ENCODE measurements at regions not wholly inside any gene's neighbourhood (a gene's known extent, or its start where the extent isn't known, plus 50 kb on each side); places are given as distances from the start of the nearest gene placed in this dataset.

DNA sequence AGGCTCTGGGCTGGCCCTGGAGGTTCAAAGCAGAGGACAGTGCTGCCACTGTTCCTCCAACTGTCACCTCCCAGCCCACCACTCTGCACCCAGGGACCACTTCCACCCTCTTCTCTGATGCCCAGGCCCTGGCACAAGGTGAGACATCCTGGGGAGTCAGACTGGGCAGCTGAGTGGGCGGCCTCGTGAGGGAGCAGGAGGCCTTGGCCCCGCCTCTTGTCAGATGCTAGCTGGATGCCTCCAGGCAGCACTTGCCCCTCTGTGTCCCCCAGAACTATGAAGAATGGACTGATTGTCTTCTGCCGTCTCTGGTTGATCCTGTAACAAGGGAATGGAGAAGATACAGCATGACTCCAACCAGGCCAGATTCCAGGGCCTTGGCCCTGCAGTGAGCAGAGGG lies 191.0 kb upstream of the LINGO1 start:
- DNase-seq (ENCODE audit: low read depth), result no peak

DNA sequence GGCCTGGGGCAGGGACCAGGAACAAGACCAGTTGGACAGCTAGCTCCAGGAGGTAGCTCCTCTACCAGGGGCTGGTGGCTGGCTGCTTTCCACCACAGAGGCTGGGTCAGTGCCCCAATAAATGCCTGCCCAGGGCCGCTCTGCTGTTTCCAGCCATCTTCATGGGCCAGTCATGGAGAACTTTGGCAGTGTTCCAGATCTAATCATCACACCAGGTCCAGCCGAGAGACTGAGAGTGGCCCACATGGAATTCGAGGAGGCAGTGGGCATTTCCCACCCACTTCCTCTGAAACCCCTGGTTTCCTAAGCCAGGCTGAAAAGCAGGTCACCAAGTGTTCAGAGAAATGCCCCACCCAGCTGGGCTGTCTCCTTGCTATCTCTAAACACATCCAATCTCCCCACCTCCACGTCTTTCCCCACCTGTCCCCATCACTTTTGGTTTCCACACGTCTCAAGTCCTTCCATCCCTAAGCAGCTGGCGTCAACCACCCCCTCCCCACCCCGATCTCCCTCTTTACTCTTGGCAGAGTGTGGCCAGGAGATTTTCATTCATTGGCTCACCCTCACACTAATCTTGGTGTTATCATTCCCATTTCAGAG lies 190.0 kb upstream of the LINGO1 start:
- DNase-seq (ENCODE audit: low read depth), result no peak

DNA sequence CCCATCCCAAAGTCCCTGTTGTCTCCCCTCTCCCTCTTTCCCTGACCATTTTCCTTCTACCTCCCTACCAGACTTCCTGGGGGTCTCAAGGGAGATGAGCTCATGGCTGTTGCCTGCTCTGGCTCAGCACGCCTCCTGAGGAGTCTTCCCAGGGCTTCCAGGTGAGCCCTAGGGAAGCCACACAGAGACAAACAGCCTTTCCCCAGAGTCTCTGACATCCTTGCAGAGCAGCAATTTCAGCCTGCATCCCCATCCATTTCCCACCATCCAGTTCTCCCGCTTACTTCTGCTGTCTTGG lies 189.2 kb upstream of the LINGO1 start:
- no peak for DNase-seq (ENCODE audit: low read depth)

DNA sequence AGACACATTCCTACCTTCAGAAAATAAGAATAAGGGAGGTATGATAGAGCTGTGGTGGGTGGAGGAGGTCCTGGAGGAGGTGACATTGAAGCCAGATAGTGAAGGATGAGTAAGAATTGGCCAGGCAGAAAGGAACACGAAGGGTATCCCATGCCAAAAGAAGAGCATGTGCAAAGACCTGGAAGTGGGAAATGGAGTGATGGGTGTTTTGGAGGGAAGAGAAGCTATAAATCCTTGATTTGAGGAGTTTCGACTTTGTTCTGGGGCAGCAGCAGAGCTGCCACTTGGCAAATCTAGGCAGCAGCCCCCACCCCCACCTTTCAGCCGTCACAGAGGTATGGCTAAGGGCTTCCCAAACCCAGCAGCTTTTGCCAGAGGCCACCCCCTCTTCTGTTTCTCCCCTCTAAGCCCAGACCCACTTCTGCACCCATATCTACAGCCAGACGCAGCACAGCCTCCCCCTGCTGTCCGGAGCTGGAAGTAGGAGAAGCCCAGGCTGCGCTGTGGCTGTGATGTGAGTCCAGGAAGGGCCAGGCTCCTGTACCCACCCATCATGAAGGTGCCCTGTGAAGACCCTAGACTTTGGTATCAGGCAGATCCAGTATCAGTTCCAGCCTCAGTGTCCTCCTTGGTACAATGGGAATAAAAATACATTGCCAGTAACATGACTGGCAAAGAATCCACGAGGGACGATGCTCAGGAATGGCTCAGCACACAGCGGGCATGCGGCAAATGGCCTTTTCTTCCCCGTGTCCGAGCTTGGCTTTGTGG lies 188.7 kb upstream of the LINGO1 start:
- peak; percentile 54 for DNase-seq (ENCODE audit: low read depth)

DNA sequence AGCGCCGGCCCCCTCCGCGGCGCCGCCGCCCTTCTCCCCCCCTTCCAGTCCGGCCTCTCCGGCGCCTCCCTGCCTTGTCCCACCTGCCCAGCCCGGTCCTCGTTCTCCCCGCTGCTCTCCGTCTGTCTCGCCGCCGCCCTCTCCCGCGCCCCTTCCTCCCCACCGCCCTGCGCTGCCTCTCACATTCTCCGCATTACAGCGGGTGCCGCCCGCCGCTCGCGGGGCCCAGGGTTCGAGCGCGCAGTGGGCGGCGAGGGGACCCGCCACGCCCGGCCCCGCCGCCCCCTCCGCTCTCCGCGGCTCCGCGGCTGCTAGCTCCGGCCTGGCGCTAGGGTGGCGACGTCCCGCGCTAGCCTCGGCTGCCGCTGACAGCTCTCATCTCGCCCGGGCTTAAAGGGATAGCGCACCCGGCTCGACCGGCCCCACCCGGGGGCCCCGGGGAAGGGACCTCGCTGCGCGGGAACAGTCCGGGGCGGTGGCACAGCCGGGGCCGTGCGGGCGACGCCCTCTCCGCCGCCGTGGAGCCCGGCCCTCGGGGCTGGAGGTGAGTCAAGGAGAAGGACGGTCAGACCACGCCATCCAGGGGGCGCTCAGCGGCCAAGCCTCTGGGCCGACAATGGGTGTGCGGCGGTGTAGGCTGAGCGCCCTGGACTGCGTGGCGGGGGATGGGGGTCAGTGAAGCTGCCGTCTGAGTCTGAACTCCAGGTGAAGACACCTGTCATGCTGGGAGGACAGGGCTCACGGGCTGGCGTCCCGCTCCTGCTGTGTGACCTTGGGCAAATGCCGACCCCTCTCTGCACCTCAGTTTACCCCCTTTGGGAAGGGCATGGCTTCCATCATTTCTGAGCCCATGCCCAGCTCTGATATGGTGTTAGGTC lies 187.4 kb upstream of the LINGO1 start:
- DNase-seq (ENCODE audit: low read depth), result no peak

DNA sequence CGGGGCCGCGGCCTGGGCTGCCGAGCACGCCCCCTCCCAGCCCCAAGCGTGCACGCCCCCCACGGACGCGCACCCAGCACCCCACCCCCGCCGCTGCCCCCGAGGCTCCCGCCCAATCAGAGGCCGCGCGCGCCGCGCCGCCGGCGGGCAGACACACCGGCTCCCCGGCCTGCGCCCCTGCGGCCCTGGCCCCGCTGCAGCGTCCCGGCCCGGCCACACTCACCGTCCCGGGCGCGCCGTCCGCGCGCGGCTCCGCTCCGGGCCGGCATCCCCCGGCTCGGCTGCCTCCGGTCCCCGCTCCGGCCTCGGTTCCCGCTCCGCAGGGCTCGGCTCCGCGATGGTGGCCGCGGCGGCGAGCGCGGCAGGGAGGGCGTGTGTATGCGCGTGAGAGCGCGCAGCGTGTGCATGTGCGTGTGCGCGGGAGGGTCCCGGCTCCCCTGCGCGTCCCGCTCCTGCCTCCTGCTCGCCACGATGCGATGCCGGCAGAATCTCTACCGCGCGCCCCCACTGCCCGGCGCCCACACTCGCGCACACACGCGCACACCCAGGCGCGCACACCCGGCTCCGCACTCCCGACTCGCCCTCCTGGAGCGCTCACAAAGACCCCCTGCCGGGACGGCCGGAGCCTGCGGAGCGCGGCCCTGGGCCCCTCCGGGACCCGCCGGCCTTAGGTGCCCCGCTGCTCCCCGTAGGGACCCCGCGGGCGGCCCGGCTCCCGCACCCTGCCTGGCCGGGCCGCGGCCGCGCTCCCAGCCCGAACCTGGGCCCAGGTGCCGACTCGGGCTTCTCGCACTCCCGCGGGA lies 186.5 kb upstream of the LINGO1 start:
- no peak for DNase-seq (ENCODE audit: low read depth)

DNA sequence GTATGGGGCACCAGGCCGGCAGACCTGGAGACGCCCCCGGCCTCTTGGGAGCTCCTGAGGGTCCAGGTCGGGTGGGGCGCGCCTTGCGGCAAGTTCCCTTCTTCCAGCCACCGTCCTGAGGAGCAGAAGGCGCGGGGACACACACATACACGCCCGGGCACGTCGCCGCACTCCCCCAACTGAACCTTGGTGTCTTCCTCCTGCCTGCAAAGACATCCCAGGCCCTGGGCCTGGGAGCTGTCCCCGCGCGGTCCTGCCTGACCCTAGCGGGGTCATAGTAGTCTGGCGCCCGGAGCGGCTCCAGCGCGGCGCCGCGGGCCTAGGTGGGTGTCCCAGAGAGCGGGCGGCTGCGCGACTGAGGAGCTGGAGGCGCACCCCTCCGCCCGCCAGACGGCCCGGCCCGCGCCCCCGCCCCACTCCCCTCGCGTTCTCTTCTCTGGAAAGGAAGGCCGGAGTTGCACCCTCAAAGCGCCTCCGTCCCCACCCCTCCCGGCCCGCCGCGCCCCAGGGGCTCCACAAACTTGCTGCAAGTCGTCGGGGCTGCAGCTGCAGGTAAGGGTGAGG lies 185.9 kb upstream of the LINGO1 start:
- no peak for DNase-seq (ENCODE audit: low read depth)

DNA sequence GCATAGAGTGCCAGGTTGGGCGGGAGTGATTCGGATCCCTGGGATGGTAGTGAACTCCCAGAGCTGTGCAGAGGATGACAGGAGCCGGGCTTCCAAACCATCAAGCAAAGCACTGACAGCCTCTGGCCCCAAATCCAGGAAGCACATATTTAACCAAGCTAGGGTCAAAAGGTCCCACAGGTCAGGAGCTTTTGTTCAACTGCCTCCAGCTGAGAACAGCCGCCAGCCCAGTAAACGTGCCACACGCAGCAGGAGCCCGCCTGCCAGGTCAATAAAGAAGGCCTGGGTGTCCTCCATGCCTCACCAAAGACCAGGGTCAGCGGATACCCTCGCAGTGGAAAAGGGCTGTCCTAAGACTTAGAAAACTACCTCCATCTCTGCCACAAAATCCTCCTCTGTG lies 184.7 kb upstream of the LINGO1 start:
- DNase-seq (ENCODE audit: low read depth), result no peak

DNA sequence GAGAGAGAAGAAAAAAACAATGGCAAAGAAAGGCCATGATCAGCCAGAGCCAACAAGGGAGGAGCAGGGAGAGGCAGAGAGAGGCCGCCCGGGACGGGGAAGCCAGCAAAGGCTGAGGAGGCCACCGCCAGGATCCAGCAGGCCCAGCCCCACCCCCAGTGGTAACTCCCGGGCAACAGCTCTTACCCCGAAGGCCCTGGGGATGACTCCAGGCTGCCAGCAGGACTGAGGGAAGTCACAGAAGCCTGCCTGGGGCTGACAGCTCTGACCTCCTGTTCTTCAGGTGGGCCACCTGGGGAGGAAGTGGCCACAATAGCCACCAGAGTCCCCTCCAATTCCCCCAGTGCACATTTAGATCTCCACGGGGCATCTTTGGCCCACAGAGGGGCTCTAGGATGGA lies 184.3 kb upstream of the LINGO1 start:
- no peak for DNase-seq (ENCODE audit: low read depth)

DNA sequence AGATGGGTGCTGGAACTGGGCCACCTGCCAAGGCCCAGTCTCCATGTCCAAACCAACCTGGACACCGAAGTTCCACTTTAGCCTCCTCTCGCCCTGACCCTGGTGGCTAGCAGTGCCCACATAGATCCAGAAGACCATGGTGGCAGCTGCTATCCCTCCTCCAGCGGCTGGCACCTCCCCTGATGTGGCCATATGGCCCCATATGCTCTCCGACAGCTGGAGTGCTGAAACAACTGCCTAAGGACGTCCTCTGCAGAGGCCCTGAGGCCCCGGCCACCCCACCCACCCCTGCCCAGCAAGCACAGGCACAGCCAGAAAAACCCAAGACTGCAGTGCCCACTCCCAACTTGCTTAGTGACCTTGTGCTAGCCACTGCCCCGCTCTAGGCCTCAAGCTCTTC lies 182.3 kb upstream of the LINGO1 start:
- DNase-seq (ENCODE audit: low read depth), result no peak

DNA sequence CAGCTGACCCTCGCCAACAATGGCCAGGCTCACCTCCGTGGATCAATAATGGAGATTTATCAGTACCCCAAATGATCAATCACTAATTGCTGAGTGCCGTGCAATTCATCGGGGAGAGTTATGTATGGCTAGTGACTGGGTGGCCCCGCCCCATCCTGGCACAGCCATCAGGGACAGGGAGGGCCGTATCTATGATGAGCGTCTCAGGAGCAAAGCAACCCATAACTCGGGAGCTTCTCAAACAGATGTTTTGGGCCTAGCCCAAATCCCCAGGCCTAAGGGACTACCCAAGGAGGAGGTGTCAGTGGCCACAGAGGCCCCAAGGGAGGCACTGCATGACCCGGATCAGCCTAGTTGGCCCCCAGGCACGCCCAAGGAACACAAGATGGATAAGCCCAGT lies 180.0 kb upstream of the LINGO1 start:
- DNase-seq (ENCODE audit: low read depth), result no peak

DNA sequence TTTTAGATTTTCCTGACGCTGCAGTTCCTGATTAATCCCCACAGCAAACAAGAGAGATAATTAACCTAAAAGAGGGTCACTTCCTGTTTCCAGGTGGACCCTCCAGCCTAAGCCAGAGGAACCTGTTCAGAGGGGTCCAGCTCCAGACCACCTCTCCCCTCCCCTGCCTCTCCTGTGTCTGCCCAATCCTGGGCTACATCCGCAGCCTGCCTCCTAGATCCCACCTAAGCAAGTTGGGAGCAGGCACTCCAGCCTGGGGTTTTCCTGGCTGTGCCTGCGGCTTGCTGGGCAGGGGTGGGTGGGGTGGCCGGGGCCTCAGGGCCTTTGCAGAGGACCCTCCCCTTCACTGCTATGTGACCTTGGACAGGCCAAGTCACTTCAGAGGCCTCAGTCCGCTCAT lies 178.6 kb upstream of the LINGO1 start:
- no peak for DNase-seq (ENCODE audit: low read depth)

DNA sequence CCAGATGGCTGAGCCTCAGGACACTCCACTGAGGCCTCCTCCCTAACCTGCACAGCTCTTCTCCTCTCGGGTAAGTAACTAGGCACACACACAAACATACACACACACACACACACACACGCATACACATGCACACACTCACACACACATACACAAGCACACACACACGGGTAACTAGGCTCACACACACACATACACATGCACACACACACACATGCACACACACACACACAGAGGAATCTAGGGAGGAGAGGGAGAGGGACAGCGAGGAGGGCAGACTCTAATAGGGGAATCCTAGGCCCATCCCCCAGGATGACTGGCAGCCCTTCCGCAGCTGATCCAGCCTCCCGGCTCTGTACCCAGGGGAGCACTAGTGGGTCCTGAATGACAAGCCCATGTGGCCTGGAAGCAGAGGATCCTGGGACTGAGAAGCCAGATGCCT lies 177.4 kb upstream of the LINGO1 start:
- DNase-seq (ENCODE audit: low read depth), result no peak

DNA sequence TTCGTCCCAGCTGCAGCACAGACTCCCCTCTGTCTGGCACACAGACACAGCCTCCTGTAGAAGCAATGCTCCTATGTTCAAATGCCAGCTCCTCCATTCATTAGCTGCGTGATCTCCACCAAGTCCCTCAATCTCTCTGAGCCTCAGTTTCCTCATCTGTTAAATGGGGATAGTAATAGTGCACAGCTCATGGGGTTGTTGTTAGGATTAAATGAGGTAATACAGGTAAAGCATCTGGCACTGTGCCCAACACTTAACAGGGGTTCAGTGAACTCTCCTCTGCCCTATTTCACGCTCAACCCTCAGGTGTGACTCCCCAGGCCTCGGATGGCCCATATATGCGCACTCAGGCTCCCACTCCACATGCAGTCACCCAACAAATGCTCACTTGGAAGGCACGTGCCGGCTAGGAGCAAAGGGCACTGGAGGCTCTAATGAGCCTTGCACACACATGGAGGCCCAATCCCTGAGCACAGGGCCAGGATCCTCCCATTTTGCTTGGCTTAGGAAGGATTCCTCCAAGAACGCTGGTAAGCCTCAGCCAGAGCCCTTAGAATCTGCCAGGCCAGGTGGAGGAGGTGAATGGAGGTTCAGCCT lies 176.0 kb upstream of the LINGO1 start:
- DNase-seq (ENCODE audit: low read depth), result no peak

DNA sequence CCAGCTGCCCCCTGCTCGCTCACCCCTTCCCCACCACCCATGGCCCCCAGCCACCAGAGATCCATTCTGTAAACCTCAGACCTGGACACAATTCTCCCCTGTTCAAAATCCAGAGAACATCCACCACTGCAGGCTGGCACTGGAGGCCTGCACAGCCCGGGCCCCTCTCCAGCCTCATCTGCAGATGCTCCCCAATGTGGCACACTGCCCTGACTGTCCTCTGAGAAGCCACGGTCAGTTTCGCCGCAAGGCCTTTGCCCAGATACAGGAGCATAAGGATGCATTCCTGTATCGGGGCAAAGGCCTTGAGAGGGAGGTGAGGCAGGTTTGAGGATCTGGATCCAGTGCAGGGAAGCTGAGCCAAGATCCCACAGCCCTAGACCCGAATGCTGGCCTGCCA lies 175.4 kb upstream of the LINGO1 start:
- no peak for DNase-seq (ENCODE audit: low read depth)

DNA sequence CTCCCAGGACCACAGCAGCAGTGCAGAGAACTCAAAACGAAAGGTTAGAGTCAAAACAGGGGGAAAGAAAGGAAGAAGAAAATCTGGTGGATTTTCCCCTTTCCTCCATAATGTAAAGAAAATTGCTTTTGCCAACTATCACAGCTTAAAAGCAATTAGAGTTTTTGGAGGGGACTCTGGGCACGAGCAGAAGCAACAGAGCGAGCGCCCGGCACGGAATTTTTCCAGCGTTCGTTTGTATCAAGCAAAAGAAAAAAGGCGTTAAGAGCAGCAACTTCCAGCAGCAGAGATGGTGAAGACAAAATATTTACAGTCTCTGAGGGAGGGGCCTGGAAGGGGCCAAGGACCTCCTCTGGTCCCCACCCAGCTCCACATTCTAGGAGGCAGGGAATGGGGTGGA lies 174.9 kb upstream of the LINGO1 start:
- no peak for DNase-seq (ENCODE audit: low read depth)

DNA sequence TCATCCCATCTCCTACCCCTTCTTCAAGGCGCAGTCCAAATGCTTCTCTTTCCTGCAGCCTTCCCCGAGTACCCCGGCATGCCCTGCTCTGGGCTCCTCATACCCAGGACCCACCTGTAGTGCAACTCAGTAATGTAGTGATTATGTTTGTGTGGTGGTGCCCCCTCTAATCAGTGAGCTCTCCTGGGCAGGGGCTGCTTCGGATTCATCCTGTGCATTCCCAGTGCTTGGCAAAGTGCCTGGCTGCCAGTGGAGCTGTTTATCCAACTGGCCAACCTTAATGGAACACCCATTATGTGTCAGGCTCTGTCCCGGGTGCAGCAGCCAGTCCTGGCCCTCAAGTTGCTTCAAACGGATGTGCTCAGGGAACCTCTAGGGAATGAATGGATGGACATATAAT lies 174.4 kb upstream of the LINGO1 start:
- DNase-seq (ENCODE audit: low read depth), result no peak

DNA sequence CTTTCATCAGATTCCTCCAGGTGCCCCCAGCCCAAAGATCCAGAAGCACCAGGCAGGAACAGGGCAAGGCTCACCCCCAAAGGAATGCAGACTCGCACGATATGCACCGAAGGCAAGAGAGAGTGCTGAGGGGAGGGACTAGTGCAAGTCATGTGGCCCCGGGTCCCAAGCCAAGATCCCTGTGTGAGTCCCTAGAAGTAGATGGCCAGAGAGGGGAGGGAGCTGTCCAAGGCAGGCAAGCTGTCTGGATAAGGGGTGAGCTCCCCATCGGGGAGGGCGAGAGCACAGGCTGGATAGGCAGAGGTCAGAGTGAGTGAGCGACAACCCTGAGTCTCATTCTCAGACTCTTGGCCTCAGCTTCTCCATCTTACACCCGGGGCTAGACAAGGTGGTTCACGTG lies 171.5 kb upstream of the LINGO1 start:
- DNase-seq (ENCODE audit: low read depth), result no peak

DNA sequence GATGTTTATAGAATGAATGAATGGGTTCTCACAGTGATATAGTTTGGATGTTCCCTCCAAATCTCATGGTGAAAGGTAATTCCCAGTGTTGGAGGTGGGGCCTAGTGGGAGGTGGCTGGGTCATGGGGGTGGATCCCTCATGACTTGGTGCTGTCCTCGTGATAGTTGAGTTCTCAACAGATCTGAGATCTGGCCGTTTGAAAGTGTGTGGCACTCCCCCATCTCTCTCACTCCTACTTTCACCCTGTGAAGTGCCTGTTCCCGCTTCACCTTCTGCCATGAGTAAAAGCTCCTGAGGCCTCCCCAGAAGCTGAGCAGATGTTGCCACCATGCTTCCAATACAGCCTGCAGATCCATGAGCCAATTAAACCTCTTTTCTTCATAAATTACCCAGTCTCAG lies 170.8 kb upstream of the LINGO1 start:
- DNase-seq (ENCODE audit: low read depth), result no peak

DNA sequence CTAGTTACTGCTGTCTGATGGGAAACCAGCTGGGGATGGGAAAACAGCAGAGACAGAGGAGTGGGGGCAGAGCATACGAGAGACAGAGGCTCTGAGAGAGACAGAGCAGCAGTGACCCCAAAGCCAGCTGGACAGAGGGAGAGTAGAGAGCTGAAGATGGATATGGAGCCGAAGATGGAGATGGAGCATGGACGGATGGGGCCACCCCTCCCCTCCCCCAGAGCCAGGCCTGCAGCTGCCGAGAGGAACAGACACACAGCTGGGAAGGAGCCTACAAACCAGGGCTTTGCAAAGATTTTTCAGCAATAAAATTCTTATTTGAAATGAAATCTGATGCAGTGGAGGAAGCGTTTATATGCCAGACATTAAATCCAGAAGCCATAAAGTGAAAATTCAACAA lies 167.6 kb upstream of the LINGO1 start:
- DNase-seq (ENCODE audit: low read depth), result no peak

DNA sequence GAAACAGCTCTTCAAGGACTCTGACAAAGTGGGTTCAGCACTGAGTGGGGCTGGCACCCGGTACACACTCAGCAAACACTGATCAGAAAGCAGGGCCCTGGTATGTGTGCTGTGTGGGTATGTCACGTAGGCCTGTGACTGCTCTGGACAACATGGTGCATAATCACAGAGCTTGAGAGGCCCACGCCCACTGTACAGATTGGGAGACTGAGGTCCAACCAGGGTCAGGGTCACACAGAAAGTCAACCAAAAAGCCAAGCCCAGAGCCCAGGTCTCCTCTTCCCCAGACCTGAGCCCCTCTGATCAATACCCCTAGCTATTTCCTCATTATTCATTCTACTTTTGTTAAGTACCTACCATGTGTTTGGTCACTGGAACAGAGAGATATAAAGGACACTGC lies 166.1 kb upstream of the LINGO1 start:
- DNase-seq (ENCODE audit: low read depth), result no peak
